A673 (cell line): ENCODE measurements at regions not wholly inside any gene's neighbourhood (a gene's known extent, or its start where the extent isn't known, plus 50 kb on each side); places are given as distances from the start of the nearest gene placed in this dataset.

Experiments used
- EZH2 ChIP-seq: fragments of 200-600 bp; sonication (generic); IDR thresholded peaks from 2 replicates; pipeline ENCODE4 v1.6.1; 2017; ENCODE audit warnings: borderline replicate concordance, low read depth, mild to moderate bottlenecking, mixed read lengths, antibody characterized with exemption, low read length; ENCODE audit not compliant: poor library complexity, severe bottlenecking
- TF ChIP-seq, protein P1 (sequence below): fragments of 300-800, 200-600 bp; sonication (generic); conservative IDR thresholded peaks from 2 replicates; pipeline ENCODE4 v1.5.1; 2017; ENCODE audit warnings: low read depth, mild to moderate bottlenecking, antibody characterized with exemption, low read length, moderate library complexity, mixed read lengths

DNA sequence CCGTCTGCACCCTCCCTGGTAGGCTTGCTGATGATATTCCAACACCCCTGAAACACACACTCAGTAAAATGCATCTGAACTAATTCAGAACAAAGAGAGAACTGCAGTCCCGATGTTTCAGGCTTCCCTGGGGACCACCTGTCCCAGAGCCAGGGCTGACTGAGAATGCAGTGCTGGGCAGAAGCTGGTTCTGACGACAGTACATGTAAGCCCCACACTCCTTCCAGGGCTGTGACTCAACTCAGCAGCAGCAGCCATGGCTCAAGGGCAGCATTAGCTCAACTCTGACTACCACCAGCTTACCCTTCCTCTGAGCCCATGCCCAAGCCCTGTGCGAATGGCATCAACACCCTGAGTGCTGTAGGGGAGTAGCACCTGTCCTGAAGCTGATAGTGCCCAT, 56.4 kb upstream of the SIPA1L2 start:
- TF ChIP-seq, protein P1, sequence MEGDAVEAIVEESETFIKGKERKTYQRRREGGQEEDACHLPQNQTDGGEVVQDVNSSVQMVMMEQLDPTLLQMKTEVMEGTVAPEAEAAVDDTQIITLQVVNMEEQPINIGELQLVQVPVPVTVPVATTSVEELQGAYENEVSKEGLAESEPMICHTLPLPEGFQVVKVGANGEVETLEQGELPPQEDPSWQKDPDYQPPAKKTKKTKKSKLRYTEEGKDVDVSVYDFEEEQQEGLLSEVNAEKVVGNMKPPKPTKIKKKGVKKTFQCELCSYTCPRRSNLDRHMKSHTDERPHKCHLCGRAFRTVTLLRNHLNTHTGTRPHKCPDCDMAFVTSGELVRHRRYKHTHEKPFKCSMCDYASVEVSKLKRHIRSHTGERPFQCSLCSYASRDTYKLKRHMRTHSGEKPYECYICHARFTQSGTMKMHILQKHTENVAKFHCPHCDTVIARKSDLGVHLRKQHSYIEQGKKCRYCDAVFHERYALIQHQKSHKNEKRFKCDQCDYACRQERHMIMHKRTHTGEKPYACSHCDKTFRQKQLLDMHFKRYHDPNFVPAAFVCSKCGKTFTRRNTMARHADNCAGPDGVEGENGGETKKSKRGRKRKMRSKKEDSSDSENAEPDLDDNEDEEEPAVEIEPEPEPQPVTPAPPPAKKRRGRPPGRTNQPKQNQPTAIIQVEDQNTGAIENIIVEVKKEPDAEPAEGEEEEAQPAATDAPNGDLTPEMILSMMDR: no peak
- TF ChIP-seq EZH2: no peak
